ENCODE measurements at regions not wholly inside any gene's neighbourhood (a gene's known extent, or its start where the extent isn't known, plus 50 kb on each side); places are given as distances from the start of the nearest gene placed in this dataset.

- H3K4me3 ChIP-seq = no peak overlapping the region
- ATAC-seq (replicated peaks in 6 of 8) = no peak
- WGBS, 10 experiments = 60 to 100% (median 87%) methylated on average over 1 to 4 of the region's 5 CpGs; no CpG with 5 or more reads in 3 of the 10 experiments
- peaks cover 6 to 14% of the 10 kb centered on the region in 2 donors for H3K4me1 ChIP-seq (replicated peaks in 1 of 2)
- in situ Hi-C loops (cut with MboI; ENCODE audit: low pct_unique_long_range_greater_than_20kb in 2 of 9, low sequenced_read_pairs in 9 of 9, unreplicated experiment in 9 of 9) = no loop called here
- H3K27ac ChIP-seq = no peak overlapping the region
These were observed 85.8 kb downstream of the RBM43 start for GRCh38 chr2:151175864-151176263.

- no peak overlapping the region for H3K4me3 ChIP-seq
- in situ Hi-C loops (cut with MboI; ENCODE audit: low pct_unique_long_range_greater_than_20kb in 2 of 9, low sequenced_read_pairs in 9 of 9, unreplicated experiment in 9 of 9) = no loop called here
- whole genome bisulfite sequencing, 10 experiments = 38 to 100% (median 90%) methylated on average over 1 to 2 of the region's 2 CpGs; no CpG with 5 or more reads in 2 of the 10 experiments
- peaks cover 0 to 8% of the 10 kb centered on the region in 2 donors for H3K4me1 ChIP-seq (replicated peaks in 1 of 2)
- peak in 3 of 8 experiments; percentile 39 to 64 (median 58) for ATAC-seq (replicated peaks in 6 of 8)
- H3K27ac ChIP-seq = no peak overlapping the region
These were observed 87.5 kb downstream of the RBM43 start for GRCh38 chr2:151174127-151174526.

GRCh38 chr2:151171186-151171585, 90.5 kb downstream of the RBM43 start:
- in situ Hi-C loops (cut with MboI; ENCODE audit: low pct_unique_long_range_greater_than_20kb in 2 of 9, low sequenced_read_pairs in 9 of 9, unreplicated experiment in 9 of 9) = no loop called here
- 70 to 100% (median 96%) methylated on average over 2 of the region's 2 CpGs; no CpG with 5 or more reads in 1 of the 10 experiments for WGBS, 10 experiments
- no peak overlapping the region for H3K27ac ChIP-seq

GRCh38 chr2:151166410-151166809, 95.3 kb downstream of the RBM43 start:
- H3K27ac ChIP-seq = no peak overlapping the region
- in situ Hi-C loops (cut with MboI; ENCODE audit: low pct_unique_long_range_greater_than_20kb in 2 of 9, low sequenced_read_pairs in 9 of 9, unreplicated experiment in 9 of 9) = no loop called here
- H3K4me3 ChIP-seq = no peak overlapping the region
- peaks cover 10 to 24% of the 10 kb centered on the region in 2 donors for H3K4me1 ChIP-seq (replicated peaks in 1 of 2)
- ATAC-seq (replicated peaks in 6 of 8) = no peak
- 79 to 100% (median 89%) methylated on average over 1 to 5 of the region's 5 CpGs; no CpG with 5 or more reads in 5 of the 10 experiments for WGBS, 10 experiments

More at GRCh38 chr2:151171186-151171585, 90.5 kb downstream of the RBM43 start:
- Histone ChIP-seq H3K4me3 (no peak overlapping the region), H3K4me1 (replicated peaks in 1 of 2) (peaks cover 0 to 3% of the 10 kb centered on the region in 2 donors)
- no peak for ATAC-seq (replicated peaks in 6 of 8)

- Histone ChIP-seq H3K4me3 (no peak overlapping the region), H3K27ac (peak overlapping the region; percentile 60), H3K4me1 (replicated peaks in 1 of 2) (peaks cover 13 to 36% of the 10 kb centered on the region in 2 donors)
- ATAC-seq (replicated peaks in 6 of 8) = peak; percentile 62 to 87 (median 80)
- in situ Hi-C loops (cut with MboI; ENCODE audit: low pct_unique_long_range_greater_than_20kb in 2 of 9, low sequenced_read_pairs in 9 of 9, unreplicated experiment in 9 of 9) = no loop called here
- WGBS, 10 experiments = 14 to 100% (median 70%) methylated on average over 1 to 5 of the region's 5 CpGs; no CpG with 5 or more reads in 1 of the 10 experiments
These were observed 96.5 kb downstream of the RBM43 start for GRCh38 chr2:151165105-151165684.

- peak; percentile 17 to 72 (median 62) for ATAC-seq (replicated peaks in 6 of 8)
- WGBS, 10 experiments = 49 to 81% (median 73%) methylated on average over 2 to 4 of the region's 4 CpGs
- in situ Hi-C loops (cut with MboI; ENCODE audit: low pct_unique_long_range_greater_than_20kb in 2 of 9, low sequenced_read_pairs in 9 of 9, unreplicated experiment in 9 of 9) = no loop called here
- H3K27ac ChIP-seq = no peak overlapping the region
- H3K4me3 ChIP-seq = no peak overlapping the region
- peaks cover 13 to 37% of the 10 kb centered on the region in 2 donors for H3K4me1 ChIP-seq (replicated peaks in 1 of 2)
These were observed 99.7 kb downstream of the RBM43 start for GRCh38 chr2:151161821-151162551.

GRCh38 chr2:151159109-151159662, 102.5 kb downstream of the RBM43 start:
- peaks cover 7 to 28% of the 10 kb centered on the region in 2 donors for H3K4me1 ChIP-seq (replicated peaks in 1 of 2)
- WGBS, 10 experiments = 13 to 89% (median 58%) methylated on average over 1 to 2 of the region's 2 CpGs
- no peak overlapping the region for H3K27ac ChIP-seq
- in situ Hi-C loops (cut with MboI; ENCODE audit: low pct_unique_long_range_greater_than_20kb in 2 of 9, low sequenced_read_pairs in 9 of 9, unreplicated experiment in 9 of 9) = no loop called here
- H3K4me3 ChIP-seq = no peak overlapping the region
- ATAC-seq (replicated peaks in 6 of 8) = peak in 5 of 8 experiments; percentile 43 to 64 (median 56)

- no peak overlapping the region for H3K27ac ChIP-seq
- H3K4me3 ChIP-seq = no peak overlapping the region
- in situ Hi-C loops (cut with MboI; ENCODE audit: low pct_unique_long_range_greater_than_20kb in 2 of 9, low sequenced_read_pairs in 9 of 9, unreplicated experiment in 9 of 9) = no loop called here
- WGBS, 10 experiments = 16 to 93% (median 68%) methylated on average over 2 to 5 of the region's 5 CpGs
- ATAC-seq (replicated peaks in 6 of 8) = peak in 3 of 8 experiments; percentile 40 to 84 (median 78)
- H3K4me1 ChIP-seq (replicated peaks in 1 of 2) = peaks cover 7 to 23% of the 10 kb centered on the region in 2 donors
These were observed 104.5 kb downstream of the RBM43 start for GRCh38 chr2:151157000-151157735.

- Histone ChIP-seq H3K27ac (no peak overlapping the region), H3K4me3 (no peak overlapping the region), H3K4me1 (replicated peaks in 1 of 2) (peaks cover 3 to 16% of the 10 kb centered on the region in 2 donors)
- in situ Hi-C loops (cut with MboI; ENCODE audit: low pct_unique_long_range_greater_than_20kb in 2 of 9, low sequenced_read_pairs in 9 of 9, unreplicated experiment in 9 of 9) = no loop called here
- WGBS, 10 experiments = 54 to 100% (median 87%) methylated on average over 1 to 2 of the region's 2 CpGs; no CpG with 5 or more reads in 4 of the 10 experiments
- ATAC-seq (replicated peaks in 6 of 8) = no peak
These were observed 105.2 kb downstream of the RBM43 start for GRCh38 chr2:151156431-151156830.

- Histone ChIP-seq H3K27ac (no peak overlapping the region), H3K4me1 (replicated peaks in 1 of 2) (no peaks in the 10 kb centered on the region), H3K4me3 (no peak overlapping the region)
- in situ Hi-C loops (cut with MboI; ENCODE audit: low pct_unique_long_range_greater_than_20kb in 2 of 9, low sequenced_read_pairs in 9 of 9, unreplicated experiment in 9 of 9) = no loop called here
- ATAC-seq (replicated peaks in 6 of 8) = no peak
These were observed 108.1 kb downstream of the RBM43 start for GRCh38 chr2:151153601-151154000.

GRCh38 chr2:151150331-151151320, 111.0 kb downstream of the RBM43 start:
- peak in 3 of 8 experiments; percentile 18 to 69 (median 48) for ATAC-seq (replicated peaks in 6 of 8)
- H3K27ac ChIP-seq = no peak overlapping the region
- WGBS, 10 experiments = 0 to 94% (median 80%) methylated on average over 1 to 3 of the region's 3 CpGs
- H3K4me1 ChIP-seq (replicated peaks in 1 of 2) = peaks cover 0 to 13% of the 10 kb centered on the region in 2 donors
- in situ Hi-C loops (cut with MboI; ENCODE audit: low pct_unique_long_range_greater_than_20kb in 2 of 9, low sequenced_read_pairs in 9 of 9, unreplicated experiment in 9 of 9) = no loop called here
- no peak overlapping the region for H3K4me3 ChIP-seq

- H3K27ac ChIP-seq = no peak overlapping the region
- H3K4me1 ChIP-seq (replicated peaks in 1 of 2) = no peaks in the 10 kb centered on the region
- H3K4me3 ChIP-seq = no peak overlapping the region
- WGBS, 10 experiments = 0 to 100% (median 94%) methylated on average over 1 to 2 of the region's 2 CpGs
- ATAC-seq (replicated peaks in 6 of 8) = peak in 2 of 8 experiments; percentile 31
- in situ Hi-C loops (cut with MboI; ENCODE audit: low pct_unique_long_range_greater_than_20kb in 2 of 9, low sequenced_read_pairs in 9 of 9, unreplicated experiment in 9 of 9) = no loop called here
These were observed 123.2 kb downstream of the RBM43 start for GRCh38 chr2:151138507-151138906.

Measured in motor neuron (in vitro differentiated cells).